Stimulated activated CD4-positive, alpha-beta T cell treated with anti-CD3 and anti-CD28 coated beads, Interleukin-4, amount 100 ng/mL, for 1 hour (primary cell): ENCODE measurements at regions not wholly inside any gene's neighbourhood (a gene's known extent, or its start where the extent isn't known, plus 50 kb on each side); places are given as distances from the start of the nearest gene placed in this dataset.

ENCODE experiments used
- DNase-seq: peaks from one replicate; pipeline ENCODE4 v3.0.0-alpha.2; 2020

DNA sequence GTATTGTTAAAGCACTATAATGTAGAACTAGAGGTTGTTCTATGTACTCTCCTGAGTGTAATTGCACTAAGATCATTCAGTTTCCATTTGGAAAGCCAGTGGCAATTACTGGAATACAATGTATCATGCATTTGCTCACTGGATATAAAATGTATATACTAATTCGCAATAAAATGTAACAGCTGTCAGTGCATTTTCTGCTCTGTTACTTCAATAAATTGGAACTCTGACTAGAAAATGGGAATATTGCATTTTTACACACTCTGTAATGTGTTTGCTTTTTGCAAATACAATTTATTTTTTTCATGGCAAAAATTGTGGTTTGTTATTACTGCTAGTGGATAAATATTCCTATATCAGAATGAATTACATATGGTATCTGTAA lies 893.8 kb upstream of the POU3F3 start:
- DNase-seq, result no peak

DNA sequence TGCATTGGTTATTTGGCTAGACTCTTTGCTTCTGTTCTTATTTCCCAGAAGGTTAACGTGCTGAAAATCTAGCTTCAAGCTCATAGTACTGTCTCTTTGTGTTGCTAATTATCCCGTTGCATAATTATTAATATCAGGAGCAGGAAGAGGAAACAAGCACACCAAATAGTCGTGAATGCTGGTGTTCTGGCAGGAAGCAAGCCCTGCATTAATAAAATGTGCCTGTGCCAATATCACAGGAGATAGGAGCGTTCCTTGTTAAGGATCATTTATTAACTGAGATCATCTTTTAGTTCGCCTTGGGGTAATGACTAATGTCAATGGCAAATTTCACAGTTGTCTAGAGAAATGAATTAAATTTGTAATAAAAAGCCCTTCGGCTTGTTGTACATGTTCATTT lies 893.0 kb upstream of the POU3F3 start:
- no peak for DNase-seq

DNA sequence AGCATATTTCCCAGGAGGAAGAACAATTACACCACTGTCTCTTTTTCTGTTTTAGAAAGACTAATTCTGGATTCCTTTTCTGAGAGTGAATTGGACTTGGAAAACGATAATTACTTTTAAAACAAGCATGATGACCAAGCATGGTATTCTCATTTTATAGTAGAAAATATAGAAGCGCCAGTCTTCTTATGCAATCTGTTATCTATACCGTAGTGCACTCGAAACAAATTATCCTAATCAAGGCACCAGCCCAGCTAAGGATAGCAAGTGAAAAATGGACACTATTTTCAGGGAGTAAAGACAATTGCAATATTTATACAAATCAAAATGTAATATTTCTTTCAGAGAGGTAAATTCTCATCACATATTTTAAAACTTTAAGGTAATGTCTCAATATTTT lies 892.1 kb upstream of the POU3F3 start:
- no peak for DNase-seq

DNA sequence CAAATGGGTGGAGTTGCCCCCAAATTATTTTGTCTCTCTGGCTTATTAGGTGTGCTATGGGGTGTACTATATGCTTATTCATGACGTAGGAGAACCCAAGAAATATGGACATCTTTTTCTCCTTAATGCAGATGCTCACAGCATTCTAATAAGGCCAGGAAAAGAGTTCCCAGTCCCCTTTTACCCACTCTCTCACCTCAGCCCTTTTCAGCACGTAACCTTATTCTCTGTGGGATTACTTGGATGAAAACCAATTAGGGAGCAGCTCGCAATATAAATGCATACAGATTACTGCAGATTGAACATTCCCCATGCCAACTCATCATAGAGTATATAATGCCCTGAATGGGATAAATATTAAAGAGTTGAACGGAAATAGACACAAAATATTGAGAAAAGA lies 891.2 kb upstream of the POU3F3 start:
- DNase-seq, result no peak

DNA sequence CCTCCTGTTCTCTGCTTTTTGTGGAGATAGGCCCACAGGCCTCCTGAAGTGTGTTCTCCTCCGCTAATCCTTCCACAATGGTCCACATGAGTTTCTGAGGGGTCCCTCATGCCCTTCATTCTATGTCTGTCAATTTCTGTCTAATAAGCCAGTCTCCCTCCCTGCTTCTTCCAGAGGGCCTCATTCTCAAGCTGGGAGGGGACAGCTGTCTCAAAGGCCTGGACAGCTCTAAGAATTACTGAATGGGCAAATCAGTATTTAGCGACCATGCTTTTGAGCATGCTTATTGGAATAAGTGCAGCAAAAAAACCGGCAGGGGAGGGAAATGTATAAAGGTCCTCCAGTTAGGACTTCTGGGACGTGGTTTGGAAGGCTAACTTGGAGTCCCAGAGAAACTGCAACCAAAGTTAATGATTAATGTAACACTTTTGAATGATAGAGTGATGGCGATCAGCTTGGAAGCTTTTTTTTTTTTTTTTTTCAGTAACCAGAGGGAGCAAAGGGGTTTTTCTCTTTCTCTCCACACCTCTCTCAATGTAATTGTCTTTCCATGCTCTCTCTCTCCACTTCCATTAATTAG lies 890.7 kb upstream of the POU3F3 start:
- no peak for DNase-seq

DNA sequence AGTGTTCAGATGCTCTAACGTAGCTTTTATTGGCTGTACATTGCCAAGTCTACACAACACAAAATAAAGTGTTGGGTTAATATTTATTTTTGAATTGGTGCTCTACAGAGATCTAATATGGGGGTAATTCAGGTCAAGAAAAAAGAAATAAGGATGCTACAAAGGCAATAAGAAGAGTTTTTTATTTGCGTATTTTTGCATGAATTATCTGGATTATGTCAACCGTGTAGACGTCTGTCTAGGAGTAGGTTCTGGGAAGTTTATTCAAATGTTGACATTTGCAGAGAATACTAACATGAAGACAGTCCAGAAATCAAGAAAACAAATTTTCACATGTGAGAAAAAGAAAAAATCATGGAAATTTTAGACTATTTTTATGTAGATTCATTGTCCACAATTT lies 876.7 kb upstream of the POU3F3 start:
- DNase-seq, result no peak

DNA sequence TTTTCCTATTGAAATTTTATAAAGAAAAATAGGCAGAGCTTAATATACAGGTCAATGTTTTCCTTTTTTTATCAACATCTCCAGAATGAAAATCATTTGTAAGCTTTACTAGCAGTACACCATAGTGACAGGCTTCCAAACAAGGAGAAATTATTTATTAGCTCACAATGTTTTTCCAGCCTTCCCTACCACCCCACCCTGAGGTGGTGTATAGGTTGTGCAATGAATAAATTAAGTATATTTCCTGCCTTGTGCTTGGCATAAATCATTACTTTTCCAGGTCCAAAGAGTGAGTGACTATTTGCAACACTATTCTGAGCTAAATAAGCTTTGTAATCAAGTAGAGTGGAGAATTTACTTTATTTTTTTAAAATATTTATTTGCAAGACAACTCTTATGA lies 876.2 kb upstream of the POU3F3 start:
- DNase-seq, result no peak

DNA sequence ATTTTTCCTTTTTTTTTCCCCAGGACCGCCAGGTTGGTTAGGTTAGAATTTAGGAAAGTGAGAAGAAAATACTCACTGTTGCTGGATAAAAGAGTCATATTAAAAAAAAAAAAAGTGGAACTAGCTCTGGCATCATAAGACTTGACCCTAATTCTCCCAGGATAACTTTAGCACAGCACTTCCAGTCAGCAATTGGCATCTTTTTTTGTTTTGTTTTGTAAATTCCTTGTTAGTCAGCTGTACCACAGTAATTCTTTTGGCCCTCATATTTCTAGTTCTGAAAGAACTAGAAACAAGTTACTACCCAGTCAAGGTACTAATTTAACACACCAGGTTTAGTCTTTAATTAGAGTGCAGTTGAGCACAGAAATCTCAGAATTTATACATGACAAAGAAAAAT lies 873.5 kb upstream of the POU3F3 start:
- DNase-seq, result no peak

DNA sequence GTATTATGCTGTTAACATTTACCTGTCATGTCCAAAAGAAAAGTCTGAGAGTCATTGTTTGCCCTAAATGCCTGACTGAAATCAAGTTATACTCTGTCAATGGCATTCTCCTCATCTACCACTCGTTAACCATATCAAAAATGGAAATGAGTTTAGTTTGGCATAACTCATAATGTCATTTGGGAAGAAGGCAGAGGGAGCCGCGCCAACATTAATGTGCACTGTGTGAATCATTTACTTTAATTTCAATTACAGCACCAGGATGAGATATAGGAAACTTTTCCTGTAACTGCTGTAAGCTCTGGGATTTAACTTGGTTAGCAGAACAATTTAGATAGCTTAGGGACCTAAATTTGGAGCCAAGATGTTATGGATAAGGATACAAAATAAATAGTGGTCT lies 871.2 kb upstream of the POU3F3 start:
- DNase-seq, result no peak

DNA sequence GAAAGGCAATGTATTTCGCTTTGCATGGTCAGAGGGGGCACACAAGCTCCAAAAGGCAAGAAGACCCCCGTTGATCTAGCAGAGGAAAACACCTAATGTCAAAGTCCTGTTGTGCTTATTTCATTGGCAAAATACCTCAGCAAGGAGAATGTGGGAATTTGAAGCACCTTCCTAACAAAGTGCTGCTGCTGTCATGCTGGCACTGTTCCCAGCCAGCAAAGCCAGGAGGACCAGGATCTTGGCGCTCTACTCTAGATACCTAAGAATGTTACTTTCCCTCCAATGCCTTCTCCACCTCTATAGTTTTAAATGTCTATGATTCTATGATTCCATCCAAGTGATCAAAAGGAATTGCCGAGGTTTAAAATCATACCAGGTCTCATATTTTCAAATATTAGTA lies 867.9 kb upstream of the POU3F3 start:
- no peak for DNase-seq

DNA sequence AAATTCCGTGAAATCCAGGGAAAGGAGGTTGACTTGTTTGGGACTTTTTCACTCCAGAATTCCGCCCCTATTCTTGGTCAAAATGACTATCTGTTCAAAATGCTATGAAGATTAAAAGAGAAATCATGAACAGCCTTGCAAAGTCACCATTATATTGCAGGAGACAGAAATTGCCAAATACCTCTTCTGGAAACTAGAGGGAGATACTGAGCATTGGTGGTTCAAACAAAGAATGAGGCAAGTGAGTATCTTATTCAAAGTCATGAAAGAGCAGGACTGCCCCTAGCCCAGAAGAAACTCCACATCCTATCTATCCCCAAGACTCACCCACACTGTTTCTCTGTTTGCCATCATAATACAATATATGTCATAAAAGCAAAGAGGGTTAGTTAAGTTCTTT lies 862.3 kb upstream of the POU3F3 start:
- no peak for DNase-seq

DNA sequence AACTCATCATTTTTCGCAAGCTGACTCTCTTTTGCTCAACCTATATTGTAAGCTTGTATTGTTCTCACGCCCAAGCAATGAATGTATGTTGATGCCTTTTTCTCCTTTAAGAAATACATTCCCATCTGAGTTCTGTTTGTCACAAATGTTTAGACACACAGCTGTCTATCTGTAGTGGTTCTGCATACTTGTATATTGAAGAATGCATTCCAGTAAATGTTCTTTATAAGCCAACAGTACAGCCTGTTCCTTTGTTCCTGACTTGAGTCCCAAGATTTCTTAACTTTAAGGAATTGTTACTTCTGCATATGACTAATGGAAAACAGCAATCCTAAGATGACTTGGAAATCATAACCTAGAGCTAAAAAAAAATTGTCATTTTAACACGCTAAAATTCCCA lies 849.1 kb upstream of the POU3F3 start:
- no peak for DNase-seq

DNA sequence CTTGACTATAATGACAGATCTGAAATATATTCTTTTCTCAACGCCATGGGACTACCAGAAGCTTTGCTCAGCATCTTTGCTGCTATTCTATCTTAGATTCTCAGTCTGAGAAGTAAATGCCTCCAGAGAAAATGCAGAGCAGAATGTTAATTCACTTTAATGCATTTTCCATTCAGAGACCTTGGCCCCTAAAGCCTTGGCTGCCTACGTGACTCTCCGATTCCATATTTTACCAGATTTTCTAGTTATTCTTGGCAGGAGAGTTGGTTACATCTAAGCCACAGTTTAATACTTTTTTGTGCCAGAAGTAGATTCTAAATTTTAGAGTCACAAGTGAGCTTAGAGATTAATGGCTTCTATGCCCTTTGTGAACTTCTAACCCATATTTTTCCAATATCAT lies 837.1 kb upstream of the POU3F3 start:
- no peak for DNase-seq

DNA sequence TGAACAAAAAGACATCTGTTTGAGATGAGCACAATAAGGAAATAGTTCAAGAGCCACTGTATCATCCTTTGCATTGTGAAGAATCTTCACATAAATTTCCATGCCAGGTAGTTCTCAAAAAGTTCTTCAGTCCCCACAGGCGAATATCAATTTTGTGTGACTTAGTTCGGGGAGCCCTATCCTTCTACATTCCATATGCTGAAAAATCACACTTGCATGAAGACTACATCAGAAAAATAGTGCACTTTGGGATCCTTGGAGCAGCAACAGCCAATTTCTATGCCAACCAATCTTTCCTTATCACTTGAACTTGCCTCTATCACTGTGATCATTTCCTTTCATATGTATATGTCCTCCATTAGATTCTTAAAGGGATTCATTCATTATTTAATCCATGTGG lies 830.6 kb upstream of the POU3F3 start:
- no peak for DNase-seq

DNA sequence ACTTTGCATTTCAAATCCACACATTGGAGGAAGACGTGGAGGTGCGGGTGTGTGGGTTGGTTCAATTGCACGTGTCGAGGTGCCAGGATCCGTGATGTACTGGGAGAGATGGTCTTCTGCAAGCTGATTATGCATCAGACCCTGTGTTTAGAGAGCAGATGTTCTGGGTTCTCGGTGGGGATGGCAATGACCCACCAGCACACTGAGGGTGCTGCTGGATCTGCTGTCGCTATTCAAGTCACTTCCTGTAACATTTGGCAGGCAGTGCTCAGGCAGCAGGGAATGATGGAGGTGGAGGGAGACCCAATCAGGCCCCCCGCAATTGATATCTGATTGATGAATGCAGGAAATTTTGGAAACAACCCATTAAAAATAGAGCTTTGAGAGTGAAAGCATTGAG lies 830.1 kb upstream of the POU3F3 start:
- DNase-seq, result no peak

DNA sequence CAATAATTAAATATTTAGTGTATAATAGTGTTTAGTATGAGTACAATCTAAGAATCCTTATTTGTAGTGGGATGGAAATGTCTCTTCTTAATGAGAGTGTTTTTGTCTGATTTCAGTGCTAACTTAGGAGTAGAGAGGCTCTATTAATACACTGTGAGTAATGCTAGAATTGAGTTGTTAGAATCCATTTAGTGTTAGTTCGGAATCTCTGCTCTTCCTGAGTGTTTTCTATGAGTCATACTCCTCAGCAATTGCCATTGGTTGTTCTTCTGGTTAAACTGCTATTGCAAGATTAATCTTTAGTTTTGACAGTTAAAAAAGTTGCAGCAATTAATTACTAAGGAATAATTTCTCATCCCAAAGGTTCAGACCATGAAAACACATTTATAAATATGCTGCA lies 828.6 kb upstream of the POU3F3 start:
- no peak for DNase-seq

DNA sequence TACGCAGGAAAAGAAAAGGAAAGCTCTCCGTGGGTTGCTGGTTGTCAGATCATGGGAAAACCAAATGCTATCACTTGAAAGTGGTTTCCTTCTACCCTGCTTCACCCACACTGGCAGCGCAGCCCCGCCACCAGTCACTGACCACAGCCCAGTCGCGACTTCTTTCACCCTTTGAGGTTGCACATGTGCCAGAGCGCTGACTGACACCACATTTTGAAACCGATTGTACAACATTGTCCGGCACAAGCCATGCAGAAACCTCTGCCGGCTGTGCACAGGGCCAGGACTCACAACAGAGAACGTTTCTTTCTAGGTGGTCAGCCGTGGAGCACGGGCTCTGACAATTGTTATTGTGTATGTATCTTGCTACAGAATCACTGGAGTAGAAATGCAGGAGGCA lies 827.2 kb upstream of the POU3F3 start:
- no peak for DNase-seq

DNA sequence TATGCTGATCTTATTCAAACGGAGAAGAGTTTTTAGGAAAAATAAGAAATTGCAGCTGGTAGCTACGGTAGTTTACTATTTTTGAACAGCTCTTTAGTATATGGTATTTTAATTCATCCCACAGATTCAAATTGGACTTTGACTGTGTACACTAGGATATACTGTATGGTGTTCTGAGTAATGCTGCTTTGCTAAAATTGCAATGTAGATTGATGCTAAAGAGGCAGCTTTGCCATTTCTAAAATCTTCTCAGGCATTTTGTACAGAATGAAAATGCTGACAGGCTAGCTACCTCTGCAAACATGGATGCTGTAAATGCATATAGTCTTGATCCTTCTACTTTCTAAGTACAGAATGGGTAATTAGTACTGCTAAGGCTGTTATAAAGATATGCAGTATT lies 826.6 kb upstream of the POU3F3 start:
- DNase-seq, result no peak

DNA sequence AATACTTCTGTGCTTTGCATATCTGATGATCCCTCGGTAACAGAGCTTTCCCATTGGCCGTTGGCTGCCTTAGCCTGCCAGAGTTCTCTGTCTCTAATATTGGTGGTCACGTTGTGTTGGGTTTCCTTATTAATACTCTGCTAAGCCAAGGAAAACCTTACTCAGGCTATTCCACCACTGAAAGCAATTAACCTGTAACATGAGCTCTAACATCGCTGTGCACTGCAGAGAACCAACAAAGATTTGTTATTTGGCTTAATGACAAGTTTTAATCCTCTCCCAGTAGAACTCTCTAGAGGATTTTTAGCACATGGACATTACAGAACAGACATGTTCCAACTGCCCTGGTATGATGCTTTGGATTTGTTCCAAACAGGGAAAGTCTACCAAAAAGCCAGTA lies 825.9 kb upstream of the POU3F3 start:
- DNase-seq, result no peak

DNA sequence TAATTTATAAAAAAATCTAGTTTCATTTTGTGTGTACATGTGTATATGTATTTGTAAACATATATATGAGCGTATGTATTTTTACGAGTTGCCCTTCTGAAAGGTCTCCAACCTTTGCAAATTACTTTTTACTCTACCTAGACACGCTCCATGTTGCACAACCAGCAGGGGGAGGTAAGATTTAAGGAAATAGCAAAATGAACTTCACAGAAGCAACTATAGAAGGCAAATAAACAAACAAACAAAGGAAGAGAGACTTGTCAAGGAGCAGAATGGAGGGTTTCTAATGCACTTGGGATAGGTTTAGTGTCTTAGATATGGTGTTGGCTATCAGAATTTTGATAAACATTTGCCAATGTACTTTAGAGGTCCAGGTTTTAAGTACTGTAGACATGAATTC lies 820.5 kb upstream of the POU3F3 start:
- no peak for DNase-seq

DNA sequence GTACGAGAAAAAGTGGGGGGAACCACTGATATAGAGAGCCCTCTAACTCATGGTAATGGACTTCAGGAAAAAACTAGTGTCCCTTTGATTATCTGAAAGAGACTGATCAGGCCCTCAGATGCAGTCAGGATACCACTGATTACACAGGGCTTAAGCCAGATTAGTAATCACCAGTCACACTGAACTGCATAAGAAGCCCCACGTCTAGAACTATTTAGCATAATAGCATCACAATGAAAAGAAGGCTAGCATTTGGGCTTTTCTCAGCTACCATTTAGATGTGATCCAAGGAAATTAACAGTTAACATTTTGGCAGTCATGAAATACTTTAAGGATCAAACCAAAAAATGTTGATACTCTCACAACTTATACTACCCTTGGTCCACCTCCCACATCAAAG lies 813.1 kb upstream of the POU3F3 start:
- no peak for DNase-seq

DNA sequence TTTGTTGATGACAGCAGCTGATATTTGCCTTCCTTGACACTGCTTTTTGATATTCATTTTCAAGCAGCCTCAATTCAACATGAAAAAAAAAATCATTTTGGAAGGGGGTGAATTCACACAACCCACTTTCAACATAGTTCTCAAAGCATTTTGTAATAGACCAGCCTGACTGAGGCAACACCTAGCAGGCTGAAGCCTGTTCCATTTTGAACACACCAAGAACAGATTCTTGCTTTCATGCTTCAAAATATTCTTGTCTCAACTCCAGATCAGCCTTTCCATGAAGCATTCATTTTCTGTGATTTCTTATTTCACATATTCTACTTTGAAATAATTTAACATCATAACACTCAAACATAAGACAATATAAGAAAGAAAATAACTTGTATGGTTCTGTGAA lies 812.6 kb upstream of the POU3F3 start:
- DNase-seq, result no peak

DNA sequence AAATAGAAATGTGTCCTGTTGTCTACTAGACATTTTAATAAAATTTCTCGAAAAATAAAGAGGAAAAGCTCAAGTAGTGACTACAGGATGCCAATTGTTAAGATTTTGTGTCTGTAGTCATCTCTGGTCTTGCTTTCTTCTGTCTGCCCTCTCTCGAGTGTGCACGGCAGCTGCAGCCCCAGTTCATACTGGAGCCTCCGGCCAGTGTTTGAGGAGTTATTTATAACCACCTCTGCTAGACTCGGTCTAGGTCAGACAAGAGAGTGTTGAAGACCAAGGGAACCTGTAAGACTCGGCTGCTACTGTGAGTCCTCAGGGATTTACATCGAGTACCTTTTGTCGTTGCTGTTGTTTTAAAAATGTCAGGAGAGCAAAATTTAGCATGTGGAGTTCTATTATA lies 810.1 kb upstream of the POU3F3 start:
- no peak for DNase-seq

DNA sequence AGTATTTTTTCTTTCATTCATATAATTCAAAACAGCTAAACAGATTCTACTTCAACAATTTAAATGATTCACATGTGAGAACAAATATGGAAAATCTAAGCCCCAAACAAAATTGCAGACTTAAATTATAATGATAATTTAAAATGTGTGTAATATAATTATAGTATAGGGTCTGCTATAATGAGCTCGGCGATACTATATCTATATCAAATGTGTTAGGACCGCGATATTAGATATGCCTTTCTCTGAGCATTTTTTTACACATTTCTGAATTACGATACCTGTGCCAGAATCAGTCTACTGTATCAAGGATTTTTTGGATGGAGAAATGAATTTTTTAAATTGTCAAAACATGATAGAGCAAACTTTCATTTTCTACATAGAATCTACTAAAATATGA lies 808.8 kb upstream of the POU3F3 start:
- DNase-seq, result no peak

DNA sequence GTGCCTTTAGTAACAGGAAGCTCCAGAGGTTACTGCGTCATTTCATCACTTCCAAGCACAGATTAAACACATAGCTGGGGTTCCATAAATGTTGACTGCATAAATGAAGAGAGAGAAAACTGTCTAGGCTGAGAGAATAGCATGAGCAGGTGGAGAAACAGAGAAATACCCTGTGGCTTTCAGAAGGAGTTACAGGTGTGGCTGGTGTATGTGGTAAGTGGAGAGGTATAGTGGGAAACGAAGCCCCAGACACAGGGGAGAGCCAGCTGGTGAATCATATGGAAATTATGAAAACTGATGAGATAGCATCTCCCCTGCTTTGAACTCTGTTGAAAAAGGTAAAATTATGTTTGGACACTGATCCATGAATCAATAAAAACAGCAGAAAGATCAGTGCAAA lies 807.4 kb upstream of the POU3F3 start:
- DNase-seq, result no peak

DNA sequence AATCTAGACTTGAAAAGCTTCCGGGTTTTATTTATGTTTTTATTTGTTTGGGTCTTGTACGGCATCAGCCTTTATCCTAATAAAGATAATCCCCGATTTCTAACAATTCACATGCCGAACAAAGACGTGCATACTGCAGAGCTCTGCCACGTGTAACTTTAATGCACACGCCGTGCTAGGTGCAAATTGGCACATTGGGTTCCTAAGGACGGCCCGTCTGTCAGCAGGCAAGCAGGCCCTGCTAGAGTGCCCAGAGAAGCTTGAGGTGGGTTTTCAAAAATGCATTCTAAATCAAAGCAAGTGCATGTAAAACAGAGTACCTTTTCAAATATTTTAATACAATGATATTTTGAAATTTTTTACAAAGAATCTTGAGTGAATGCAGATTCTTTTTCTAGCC lies 806.4 kb upstream of the POU3F3 start:
- no peak for DNase-seq
